ENCODE measurements at regions not wholly inside any gene's neighbourhood (a gene's known extent, or its start where the extent isn't known, plus 50 kb on each side); places are given as distances from the start of the nearest gene placed in this dataset.

- no peaks in the 10 kb centered on the region for H3K9me3 ChIP-seq (ENCODE audit: control insufficient read depth in 2 of 2, insufficient read depth in 1 of 2, low read depth in 1 of 2, low read length in 1 of 2)
- no peak for DNase-seq
- H3K4me1 ChIP-seq (ENCODE audit: control insufficient read depth in 3 of 3, insufficient read depth in 2 of 3, low read depth in 1 of 3, low read length in 2 of 3) = peaks cover 0 to 8% (median 0%) of the 10 kb centered on the region in 3 donors
- H3K27ac ChIP-seq (ENCODE audit: low read depth in 1 of 3, low read length in 2 of 3) = no peak overlapping the region
- FAIRE-seq = no peak
- no peaks in the 10 kb centered on the region for H3K27me3 ChIP-seq (ENCODE audit: control insufficient read depth in 3 of 3, insufficient read depth in 3 of 3, low read length in 3 of 3)
- no peaks in the 10 kb centered on the region for H3K36me3 ChIP-seq (ENCODE audit: control insufficient read depth in 3 of 3, insufficient read depth in 2 of 3, low read depth in 1 of 3, low read length in 3 of 3)
- H3K4me3 ChIP-seq (ENCODE audit: low read depth in 1 of 3, low read length in 3 of 3) = no peak overlapping the region
- 71 to 86% (median 82%) methylated on average over 5 of the region's 5 CpGs for WGBS, 3 donors
Observed at GRCh38 chr7:16933296-16934279, 51.8 kb upstream of the AGR3 start.

GRCh38 chr7:16934722-16935340 is 53.0 kb upstream of the AGR3 start:
- no peaks in the 10 kb centered on the region for H3K9me3 ChIP-seq (ENCODE audit: control insufficient read depth in 2 of 2, insufficient read depth in 1 of 2, low read depth in 1 of 2, low read length in 1 of 2)
- 52 to 74% (median 62%) methylated on average over 6 of the region's 6 CpGs for WGBS, 3 donors
- FAIRE-seq (no peak), DNase-seq (no peak)
- peak overlapping the region in 1 of 3 donors; percentile 82 for H3K27ac ChIP-seq (ENCODE audit: low read depth in 1 of 3, low read length in 2 of 3)
- no peaks in the 10 kb centered on the region for H3K27me3 ChIP-seq (ENCODE audit: control insufficient read depth in 3 of 3, insufficient read depth in 3 of 3, low read length in 3 of 3)
- H3K4me1 ChIP-seq (ENCODE audit: control insufficient read depth in 3 of 3, insufficient read depth in 2 of 3, low read depth in 1 of 3, low read length in 2 of 3) = peaks cover 0 to 8% (median 0%) of the 10 kb centered on the region in 3 donors
- no peak overlapping the region for H3K4me3 ChIP-seq (ENCODE audit: low read depth in 1 of 3, low read length in 3 of 3)
- no peaks in the 10 kb centered on the region for H3K36me3 ChIP-seq (ENCODE audit: control insufficient read depth in 3 of 3, insufficient read depth in 2 of 3, low read depth in 1 of 3, low read length in 3 of 3)

GRCh38 chr7:16935341-16935735 is 53.6 kb upstream of the AGR3 start:
- H3K4me1 ChIP-seq (ENCODE audit: control insufficient read depth in 3 of 3, insufficient read depth in 2 of 3, low read depth in 1 of 3, low read length in 2 of 3) = peaks cover 0 to 8% (median 0%) of the 10 kb centered on the region in 3 donors
- FAIRE-seq = peak; percentile 79
- H3K4me3 ChIP-seq (ENCODE audit: low read depth in 1 of 3, low read length in 3 of 3) = no peak overlapping the region
- no peaks in the 10 kb centered on the region for H3K27me3 ChIP-seq (ENCODE audit: control insufficient read depth in 3 of 3, insufficient read depth in 3 of 3, low read length in 3 of 3)
- peak overlapping the region in 1 of 3 donors; percentile 32 for H3K27ac ChIP-seq (ENCODE audit: low read depth in 1 of 3, low read length in 2 of 3)
- no peaks in the 10 kb centered on the region for H3K9me3 ChIP-seq (ENCODE audit: control insufficient read depth in 2 of 2, insufficient read depth in 1 of 2, low read depth in 1 of 2, low read length in 1 of 2)
- DNase-seq = peak in 1 of 2 donors; percentile 95
- 11 to 60% (median 40%) methylated on average over 1 of the region's 1 CpG for WGBS, 3 donors
- no peaks in the 10 kb centered on the region for H3K36me3 ChIP-seq (ENCODE audit: control insufficient read depth in 3 of 3, insufficient read depth in 2 of 3, low read depth in 1 of 3, low read length in 3 of 3)

GRCh38 chr7:16936626-16937422 is 55.0 kb upstream of the AGR3 start:
- Histone ChIP-seq H3K27ac (ENCODE audit: low read depth in 1 of 3, low read length in 2 of 3) (no peak overlapping the region), H3K4me3 (ENCODE audit: low read depth in 1 of 3, low read length in 3 of 3) (no peak overlapping the region), H3K36me3 (ENCODE audit: control insufficient read depth in 3 of 3, insufficient read depth in 2 of 3, low read depth in 1 of 3, low read length in 3 of 3) (no peaks in the 10 kb centered on the region), H3K4me1 (ENCODE audit: control insufficient read depth in 3 of 3, insufficient read depth in 2 of 3, low read depth in 1 of 3, low read length in 2 of 3) (peaks cover 0 to 8% (median 0%) of the 10 kb centered on the region in 3 donors), H3K9me3 (ENCODE audit: control insufficient read depth in 2 of 2, insufficient read depth in 1 of 2, low read depth in 1 of 2, low read length in 1 of 2) (no peaks in the 10 kb centered on the region), H3K27me3 (ENCODE audit: control insufficient read depth in 3 of 3, insufficient read depth in 3 of 3, low read length in 3 of 3) (no peaks in the 10 kb centered on the region)
- FAIRE-seq = no peak
- DNase-seq = no peak
- 84 to 98% (median 94%) methylated on average over 4 of the region's 4 CpGs for WGBS, 3 donors

GRCh38 chr7:16939161-16939560 is 57.4 kb upstream of the AGR3 start:
- no peak for DNase-seq
- Histone ChIP-seq H3K9me3 (ENCODE audit: control insufficient read depth in 2 of 2, insufficient read depth in 1 of 2, low read depth in 1 of 2, low read length in 1 of 2) (peaks cover 0 to 10% of the 10 kb centered on the region in 2 donors), H3K27me3 (ENCODE audit: control insufficient read depth in 3 of 3, insufficient read depth in 3 of 3, low read length in 3 of 3) (no peaks in the 10 kb centered on the region), H3K4me1 (ENCODE audit: control insufficient read depth in 3 of 3, insufficient read depth in 2 of 3, low read depth in 1 of 3, low read length in 2 of 3) (peaks cover 0 to 3% (median 0%) of the 10 kb centered on the region in 3 donors), H3K36me3 (ENCODE audit: control insufficient read depth in 3 of 3, insufficient read depth in 2 of 3, low read depth in 1 of 3, low read length in 3 of 3) (no peaks in the 10 kb centered on the region), H3K4me3 (ENCODE audit: low read depth in 1 of 3, low read length in 3 of 3) (no peak overlapping the region), H3K27ac (ENCODE audit: low read depth in 1 of 3, low read length in 2 of 3) (no peak overlapping the region)
- no peak for FAIRE-seq

GRCh38 chr7:16940776-16941175 is 59.0 kb upstream of the AGR3 start:
- Histone ChIP-seq H3K27ac (ENCODE audit: low read depth in 1 of 3, low read length in 2 of 3) (no peak overlapping the region), H3K4me3 (ENCODE audit: low read depth in 1 of 3, low read length in 3 of 3) (no peak overlapping the region), H3K4me1 (ENCODE audit: control insufficient read depth in 3 of 3, insufficient read depth in 2 of 3, low read depth in 1 of 3, low read length in 2 of 3) (no peaks in the 10 kb centered on the region), H3K27me3 (ENCODE audit: control insufficient read depth in 3 of 3, insufficient read depth in 3 of 3, low read length in 3 of 3) (no peaks in the 10 kb centered on the region), H3K9me3 (ENCODE audit: control insufficient read depth in 2 of 2, insufficient read depth in 1 of 2, low read depth in 1 of 2, low read length in 1 of 2) (peaks cover 0 to 10% of the 10 kb centered on the region in 2 donors), H3K36me3 (ENCODE audit: control insufficient read depth in 3 of 3, insufficient read depth in 2 of 3, low read depth in 1 of 3, low read length in 3 of 3) (no peaks in the 10 kb centered on the region)
- DNase-seq (no peak), FAIRE-seq (no peak)

GRCh38 chr7:16942929-16943509 is 61.2 kb upstream of the AGR3 start:
- no peak for DNase-seq
- Histone ChIP-seq H3K27me3 (ENCODE audit: control insufficient read depth in 3 of 3, insufficient read depth in 3 of 3, low read length in 3 of 3) (no peaks in the 10 kb centered on the region), H3K27ac (ENCODE audit: low read depth in 1 of 3, low read length in 2 of 3) (no peak overlapping the region), H3K36me3 (ENCODE audit: control insufficient read depth in 3 of 3, insufficient read depth in 2 of 3, low read depth in 1 of 3, low read length in 3 of 3) (no peaks in the 10 kb centered on the region), H3K4me1 (ENCODE audit: control insufficient read depth in 3 of 3, insufficient read depth in 2 of 3, low read depth in 1 of 3, low read length in 2 of 3) (no peaks in the 10 kb centered on the region), H3K4me3 (ENCODE audit: low read depth in 1 of 3, low read length in 3 of 3) (no peak overlapping the region), H3K9me3 (ENCODE audit: control insufficient read depth in 2 of 2, insufficient read depth in 1 of 2, low read depth in 1 of 2, low read length in 1 of 2) (peaks cover 0 to 19% of the 10 kb centered on the region in 2 donors)
- 89 to 93% (median 92%) methylated on average over 15 to 21 of the region's 21 CpGs for WGBS, 3 donors
- no peak for FAIRE-seq

- no peak for DNase-seq
- no peak overlapping the region for H3K27ac ChIP-seq (ENCODE audit: low read depth in 1 of 3, low read length in 2 of 3)
- no peaks in the 10 kb centered on the region for H3K27me3 ChIP-seq (ENCODE audit: control insufficient read depth in 3 of 3, insufficient read depth in 3 of 3, low read length in 3 of 3)
- no peaks in the 10 kb centered on the region for H3K4me1 ChIP-seq (ENCODE audit: control insufficient read depth in 3 of 3, insufficient read depth in 2 of 3, low read depth in 1 of 3, low read length in 2 of 3)
- H3K9me3 ChIP-seq (ENCODE audit: control insufficient read depth in 2 of 2, insufficient read depth in 1 of 2, low read depth in 1 of 2, low read length in 1 of 2) = peaks cover 0 to 27% of the 10 kb centered on the region in 2 donors
- WGBS, 3 donors = 84 to 88% (median 86%) methylated on average over 1 of the region's 1 CpG
- no peak for FAIRE-seq
- H3K4me3 ChIP-seq (ENCODE audit: low read depth in 1 of 3, low read length in 3 of 3) = no peak overlapping the region
- no peaks in the 10 kb centered on the region for H3K36me3 ChIP-seq (ENCODE audit: control insufficient read depth in 3 of 3, insufficient read depth in 2 of 3, low read depth in 1 of 3, low read length in 3 of 3)
Observed at GRCh38 chr7:16944936-16945335, 63.2 kb upstream of the AGR3 start.

Measured in small intestine (tissue), 7 donors.